ENCODE measurements at regions not wholly inside any gene's neighbourhood (a gene's known extent, or its start where the extent isn't known, plus 50 kb on each side); places are given as distances from the start of the nearest gene placed in this dataset.
"Not testable (repeated sequence)": the region's sequence is repeated elsewhere in the genome, so short reads cannot be mapped to it uniquely, and the experiment has no call there.

GRCh38 chr7:6990426-6991152 lies 164.5 kb upstream of the CCZ1B start:
- H3K4ac ChIP-seq (replicated peaks; ENCODE audit: insufficient read length, low read depth, low read length); H3K4me3 ChIP-seq (ENCODE audit: extremely low read depth in 1 of 4, insufficient read depth in 2 of 4, low read depth in 3 of 4, low read length in 4 of 4); H2BK5ac ChIP-seq (ENCODE audit: low read depth, low read length); H4K8ac ChIP-seq (ENCODE audit: extremely low read depth, insufficient read depth, low read length); H2BK120ac ChIP-seq (replicated peaks; ENCODE audit: low read depth, low read length); H3K18ac ChIP-seq (ENCODE audit: extremely low read depth, low read length); H3K36me3 ChIP-seq (ENCODE audit: control insufficient read depth in 2 of 4, insufficient read depth in 4 of 4, low read length in 3 of 4); H3K4me2 ChIP-seq (ENCODE audit: insufficient read depth in 1 of 2, low read depth in 2 of 2, low read length in 2 of 2); H2AK5ac ChIP-seq (ENCODE audit: low read depth, low read length); H2AFZ ChIP-seq (ENCODE audit: low read length); H4K5ac ChIP-seq (ENCODE audit: insufficient read length, low read depth, low read length); H3K9me3 ChIP-seq (ENCODE audit: insufficient read depth in 2 of 2, low read depth in 1 of 2, low read length in 1 of 2); H3K4me1 ChIP-seq (replicated peaks in 1 of 4; ENCODE audit: control insufficient read depth in 3 of 4, insufficient read depth in 4 of 4, low read length in 3 of 4); H3K27ac ChIP-seq (ENCODE audit: low read depth, low read length); H2BK20ac ChIP-seq (ENCODE audit: low read length); H3K23me2 ChIP-seq (ENCODE audit: low read depth, low read length); H3K79me1 ChIP-seq (ENCODE audit: low read depth, low read length); H3K27me3 ChIP-seq (replicated peaks in 1 of 4; ENCODE audit: control insufficient read depth in 3 of 4, extremely low read depth in 1 of 4, insufficient read depth in 3 of 4, low read length in 3 of 4); DNase-seq (ENCODE audit: low read depth in 1 of 2, low spot score in 2 of 2); H2BK15ac ChIP-seq (ENCODE audit: low read length); H3K14ac ChIP-seq (ENCODE audit: insufficient read length); H4K91ac ChIP-seq (replicated peaks; ENCODE audit: insufficient read length, low read length); POLR2A ChIA-PET (ENCODE audit: partially characterized antibody); H3K79me2 ChIP-seq (ENCODE audit: control insufficient read depth in 1 of 2, insufficient read depth in 2 of 2, low read length in 2 of 2); FAIRE-seq; H3K9ac ChIP-seq (replicated peaks in 1 of 4; ENCODE audit: extremely low read depth in 1 of 4, low read depth in 3 of 4, low read length in 3 of 4); H3K23ac ChIP-seq (ENCODE audit: insufficient read length); H3K56ac ChIP-seq (replicated peaks; ENCODE audit: insufficient read length, low read depth, low read length); H4K20me1 ChIP-seq (replicated peaks in 1 of 2; ENCODE audit: control insufficient read depth in 1 of 2, insufficient read depth in 2 of 2, low read length in 2 of 2); H2BK12ac ChIP-seq (ENCODE audit: low read depth, low read length); CTCF ChIA-PET (ENCODE audit: partially characterized antibody): not testable (repeated sequence)
- WGBS, 2 experiments (ENCODE audit: extremely low coverage in 1 of 2, insufficient coverage in 1 of 2, insufficient read length in 1 of 2, insufficient replicate concordance in 2 of 2, low coverage in 1 of 2, low lambda C conversion rate in 2 of 2, missing lambda C conversion rate in 1 of 2) = 73% methylated on average over 7 of the region's 7 CpGs; no CpG with 5 or more reads in 1 of the 2 experiments
